ENCODE measurements at regions not wholly inside any gene's neighbourhood (a gene's known extent, or its start where the extent isn't known, plus 50 kb on each side); places are given as distances from the start of the nearest gene placed in this dataset.

- no peak for TF ChIP-seq CTCF (IDR thresholded peaks at IDR 0.05)
- TF ChIP-seq POLR2A (IDR thresholded peaks at IDR 0.05): no peak
- TF ChIP-seq EP300 (IDR thresholded peaks at IDR 0.05): no peak
Observed at GRCh38 chr6:166778046-166778445, 151.0 kb upstream of the RPS6KA2 start.

Data from tibial nerve (tissue), 4 donors.